ENCODE measurements at regions not wholly inside any gene's neighbourhood (a gene's known extent, or its start where the extent isn't known, plus 50 kb on each side); places are given as distances from the start of the nearest gene placed in this dataset.

- H3K27ac ChIP-seq = no peak overlapping the region
- no peak for TF ChIP-seq ZFX (IDR thresholded peaks at IDR 0.05; ENCODE audit: borderline replicate concordance)
- TF ChIP-seq CTCF (IDR thresholded peaks at IDR 0.05) = no peak
Measured at GRCh38 chrX:69018416-69019072, 146.7 kb downstream of the PJA1 start.

GRCh38 chrX:69016293-69016941 lies 148.8 kb downstream of the PJA1 start:
- H3K27ac ChIP-seq = no peak overlapping the region
- TF ChIP-seq CTCF (IDR thresholded peaks at IDR 0.05) (no peak), ZFX (IDR thresholded peaks at IDR 0.05; ENCODE audit: borderline replicate concordance) (no peak)

GRCh38 chrX:69015564-69016292 lies 149.5 kb downstream of the PJA1 start:
- TF ChIP-seq CTCF (IDR thresholded peaks at IDR 0.05) = no peak
- no peak overlapping the region for H3K27ac ChIP-seq

- TF ChIP-seq ZFX (IDR thresholded peaks at IDR 0.05; ENCODE audit: borderline replicate concordance) = no peak
- TF ChIP-seq CTCF (IDR thresholded peaks at IDR 0.05) = no peak
- H3K27ac ChIP-seq = no peak overlapping the region
Measured at GRCh38 chrX:69015156-69015555, 150.1 kb downstream of the PJA1 start.

GRCh38 chrX:69014200-69014599 lies 151.1 kb downstream of the PJA1 start:
- TF ChIP-seq ZFX (IDR thresholded peaks at IDR 0.05; ENCODE audit: borderline replicate concordance) (no peak), CTCF (IDR thresholded peaks at IDR 0.05) (no peak)
- H3K27ac ChIP-seq = no peak overlapping the region

- no peak overlapping the region for H3K27ac ChIP-seq
- TF ChIP-seq CTCF (IDR thresholded peaks at IDR 0.05) (no peak), ZFX (IDR thresholded peaks at IDR 0.05; ENCODE audit: borderline replicate concordance) (no peak)
Measured at GRCh38 chrX:69010339-69010738, 154.9 kb downstream of the PJA1 start.

- H3K27ac ChIP-seq = no peak overlapping the region
Measured at GRCh38 chrX:69000877-69001276, 164.4 kb downstream of the PJA1 start.

More at GRCh38 chrX:69000877-69001276, 164.4 kb downstream of the PJA1 start:
- TF ChIP-seq ZFX (IDR thresholded peaks at IDR 0.05; ENCODE audit: borderline replicate concordance) = no peak
- TF ChIP-seq CTCF (IDR thresholded peaks at IDR 0.05) = no peak
